ENCODE measurements at regions not wholly inside any gene's neighbourhood (a gene's known extent, or its start where the extent isn't known, plus 50 kb on each side); places are given as distances from the start of the nearest gene placed in this dataset.
"Not testable (repeated sequence)": the region's sequence is repeated elsewhere in the genome, so short reads cannot be mapped to it uniquely, and the experiment has no call there.

DNA sequence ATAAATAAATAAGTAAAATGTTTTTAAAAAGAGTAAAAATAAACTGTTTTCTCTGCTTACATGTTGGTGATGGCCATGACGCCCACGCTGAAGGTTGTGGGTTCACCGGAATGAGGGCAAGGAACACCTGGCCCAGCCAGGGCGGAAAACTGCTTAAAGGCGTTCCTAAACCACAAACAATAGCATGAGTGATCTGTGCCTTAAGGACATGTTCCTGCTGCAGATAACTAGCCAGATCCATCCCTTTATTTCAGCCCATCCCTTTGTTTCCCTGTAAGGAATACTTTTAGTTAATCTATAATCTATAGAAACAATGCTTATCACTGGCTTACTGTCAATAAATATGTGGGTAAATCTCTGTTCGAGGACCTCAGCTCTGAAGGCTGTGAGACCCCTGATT lies 63.3 kb upstream of the CEP78 start:
- DNase-seq (ENCODE audit: low read depth in 4 of 4, low spot score in 3 of 4), result not testable (repeated sequence)

DNA sequence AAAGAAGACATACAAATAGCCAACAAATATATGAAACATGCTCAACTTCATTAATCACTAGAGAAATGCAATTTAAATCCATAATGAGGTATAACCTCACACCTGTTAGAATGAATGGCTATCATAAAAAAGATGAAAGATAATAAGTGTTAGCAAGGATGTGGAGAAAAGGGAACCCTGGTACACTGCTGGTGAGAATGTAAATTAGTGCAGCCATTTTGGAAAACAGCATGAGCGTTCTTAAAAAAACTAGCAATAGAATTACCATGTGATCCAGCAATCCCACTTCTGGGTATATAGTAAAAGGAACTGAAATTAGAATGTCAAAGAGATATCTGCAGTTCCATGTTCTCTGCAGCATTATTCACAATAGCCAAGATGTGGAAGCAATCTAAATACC lies 64.2 kb upstream of the CEP78 start:
- no peak for DNase-seq (ENCODE audit: low read depth in 4 of 4, low spot score in 3 of 4)

GRCh38 chr9:78169125-78169524 lies 66.8 kb upstream of the CEP78 start:
- no peak for DNase-seq (ENCODE audit: low read depth in 4 of 4, low spot score in 3 of 4)

DNA sequence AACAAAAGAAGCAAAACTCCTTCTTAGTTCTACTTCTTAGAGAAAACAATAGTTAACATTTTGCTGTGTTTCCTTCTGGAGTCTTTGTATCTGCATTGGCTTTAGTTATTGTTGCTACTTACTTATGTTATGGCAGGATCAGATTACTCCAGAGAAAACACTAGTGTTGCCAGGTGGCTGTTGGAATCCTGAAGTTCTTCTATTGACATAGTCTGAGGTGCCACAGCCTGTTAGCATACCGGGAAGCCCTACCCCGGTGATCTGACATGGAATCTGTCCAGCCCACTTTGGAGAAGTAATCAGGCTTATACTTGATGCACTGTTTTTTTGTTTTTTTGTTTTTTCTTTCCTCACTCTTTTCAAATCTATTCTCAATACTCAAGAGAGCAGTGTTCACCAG lies 68.5 kb upstream of the CEP78 start:
- DNase-seq (ENCODE audit: low read depth in 4 of 4, low spot score in 3 of 4), result peak in 2 of 4 donors; percentile 10 to 25

DNA sequence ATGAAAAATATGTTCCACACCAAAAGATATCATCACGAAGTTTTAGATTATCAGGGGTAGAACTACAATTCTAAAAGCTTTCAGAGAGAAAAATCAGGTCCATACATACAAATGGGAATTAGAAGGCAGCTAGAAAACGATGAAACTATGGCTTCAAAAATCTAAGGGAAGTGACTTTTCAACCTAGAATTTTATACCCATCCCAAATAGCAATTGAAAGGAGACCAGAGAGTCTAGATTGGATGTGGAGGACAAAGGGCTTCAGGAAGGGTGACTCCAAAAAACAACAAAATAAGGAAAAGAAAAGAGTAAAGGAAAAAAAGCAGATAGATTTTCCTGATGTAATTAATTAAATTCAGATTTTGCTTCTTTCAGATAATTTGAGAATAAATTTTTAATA lies 72.0 kb upstream of the CEP78 start:
- DNase-seq (ENCODE audit: low read depth in 4 of 4, low spot score in 3 of 4), result no peak

DNA sequence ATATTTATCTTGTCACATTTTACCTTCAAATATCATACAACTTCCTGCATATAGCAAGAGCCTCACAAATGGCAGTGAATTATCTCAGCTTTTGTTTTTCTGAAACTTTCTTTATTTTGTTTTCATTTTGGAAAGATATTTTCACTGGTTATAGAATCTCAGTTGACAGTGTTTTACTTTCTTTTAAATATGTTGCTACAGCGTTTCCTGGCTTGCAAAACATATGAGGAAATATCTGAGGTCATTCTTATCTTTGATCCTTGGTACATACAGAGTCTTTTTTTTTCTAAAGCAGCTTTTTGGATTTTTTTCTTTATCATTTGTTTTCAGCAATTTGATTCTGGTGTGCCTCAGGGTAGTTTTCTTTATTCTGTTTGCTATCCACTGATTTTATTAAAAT lies 77.6 kb upstream of the CEP78 start:
- no peak for DNase-seq (ENCODE audit: low read depth in 4 of 4, low spot score in 3 of 4)

DNA sequence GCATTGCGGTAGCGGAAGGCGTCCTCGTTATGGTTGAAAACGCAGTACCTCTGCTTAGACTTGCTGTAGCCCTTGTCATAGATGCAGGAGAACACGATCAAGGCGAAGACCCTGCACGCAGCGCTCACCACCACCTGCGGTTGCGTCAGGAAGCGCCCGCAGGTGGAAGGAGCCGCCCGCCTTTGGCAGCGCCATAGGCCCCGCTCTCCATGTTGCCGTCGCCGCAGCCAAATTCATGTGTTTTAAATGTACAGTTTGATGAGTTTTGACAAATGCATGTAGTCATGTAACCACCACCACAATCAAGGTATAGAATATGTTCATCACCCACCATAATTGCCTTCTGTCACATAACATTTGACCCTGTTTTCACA lies 84.9 kb upstream of the CEP78 start:
- no peak for DNase-seq (ENCODE audit: low read depth in 4 of 4, low spot score in 3 of 4)

GRCh38 chr9:78150312-78150982 lies 85.4 kb upstream of the CEP78 start:
- no peak for DNase-seq (ENCODE audit: low read depth in 4 of 4, low spot score in 3 of 4)

- no peak for DNase-seq (ENCODE audit: low read depth in 4 of 4, low spot score in 3 of 4)
These were observed 86.1 kb upstream of the CEP78 start for GRCh38 chr9:78149702-78150291.

- no peak for DNase-seq (ENCODE audit: low read depth in 4 of 4, low spot score in 3 of 4)
These were observed 89.6 kb upstream of the CEP78 start for GRCh38 chr9:78146241-78146640.

GRCh38 chr9:78144663-78145377 lies 91.1 kb upstream of the CEP78 start:
- no peak for DNase-seq (ENCODE audit: low read depth in 4 of 4, low spot score in 3 of 4)

- no peak for DNase-seq (ENCODE audit: low read depth in 4 of 4, low spot score in 3 of 4)
These were observed 91.9 kb upstream of the CEP78 start for GRCh38 chr9:78144008-78144381.

DNA sequence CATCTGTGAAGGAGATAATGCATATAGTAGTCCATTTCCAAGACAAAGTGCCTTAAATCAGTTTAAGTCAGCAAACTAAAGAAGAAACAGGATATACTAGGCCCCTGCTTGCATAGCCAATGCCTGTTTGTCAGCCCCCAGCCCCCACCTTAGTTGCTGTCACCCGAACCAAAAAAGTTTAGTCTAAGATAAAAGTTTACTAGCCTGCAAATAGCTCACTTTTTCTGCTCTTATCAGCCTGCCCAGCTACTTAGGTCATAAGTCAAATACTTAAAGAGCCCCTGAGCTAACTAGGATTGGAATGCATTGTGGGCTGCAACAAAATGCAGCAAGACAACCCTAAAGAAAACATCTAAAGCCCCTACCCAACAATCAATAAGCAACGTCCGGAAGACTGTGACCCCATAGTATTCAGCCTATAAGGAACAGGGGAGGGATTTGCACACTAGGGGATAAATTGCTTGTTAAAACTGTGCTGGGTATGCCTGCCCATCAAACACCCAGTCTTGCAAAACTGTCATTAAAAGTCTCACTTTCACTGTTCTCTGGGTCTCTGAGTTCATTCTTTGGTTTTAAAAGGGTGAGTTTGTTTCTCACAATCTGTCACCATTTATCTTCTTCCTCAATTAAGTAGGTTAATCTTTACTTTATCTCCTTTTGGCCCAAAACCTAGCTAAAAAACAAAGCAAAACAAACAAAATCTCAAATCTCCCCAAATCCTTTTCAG lies 92.4 kb upstream of the CEP78 start:
- no peak for DNase-seq (ENCODE audit: low read depth in 4 of 4, low spot score in 3 of 4)

DNA sequence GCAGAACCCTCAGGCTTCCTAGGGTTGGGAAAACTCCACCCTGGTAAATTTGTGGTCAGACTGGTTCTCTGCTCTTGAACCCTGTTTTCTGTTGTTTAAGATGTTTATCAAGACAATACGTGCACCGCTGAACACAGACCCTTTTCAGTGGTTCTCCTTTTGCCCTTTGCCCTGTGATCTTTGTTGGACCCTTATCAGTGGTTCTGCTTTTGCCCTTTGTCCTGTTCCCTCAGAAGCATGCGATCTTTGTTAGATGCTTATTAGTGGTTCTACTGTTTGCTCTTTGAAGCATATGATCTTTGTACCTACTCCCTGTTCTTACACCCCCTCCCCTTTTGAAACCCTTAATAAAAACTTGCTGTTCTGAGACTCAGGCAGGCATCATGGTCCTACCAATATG lies 93.6 kb upstream of the CEP78 start:
- not testable (repeated sequence) for DNase-seq (ENCODE audit: low read depth in 4 of 4, low spot score in 3 of 4)

GRCh38 chr9:78133751-78134150 lies 102.1 kb upstream of the CEP78 start:
- no peak for DNase-seq (ENCODE audit: low read depth in 4 of 4, low spot score in 3 of 4)

- no peak for DNase-seq (ENCODE audit: low read depth in 4 of 4, low spot score in 3 of 4)
These were observed 101.1 kb upstream of the GNAQ start for GRCh38 chr9:78132701-78133058.

- DNase-seq (ENCODE audit: low read depth in 4 of 4, low spot score in 3 of 4), result no peak
These were observed 100.5 kb upstream of the GNAQ start for GRCh38 chr9:78131969-78132700.

DNA sequence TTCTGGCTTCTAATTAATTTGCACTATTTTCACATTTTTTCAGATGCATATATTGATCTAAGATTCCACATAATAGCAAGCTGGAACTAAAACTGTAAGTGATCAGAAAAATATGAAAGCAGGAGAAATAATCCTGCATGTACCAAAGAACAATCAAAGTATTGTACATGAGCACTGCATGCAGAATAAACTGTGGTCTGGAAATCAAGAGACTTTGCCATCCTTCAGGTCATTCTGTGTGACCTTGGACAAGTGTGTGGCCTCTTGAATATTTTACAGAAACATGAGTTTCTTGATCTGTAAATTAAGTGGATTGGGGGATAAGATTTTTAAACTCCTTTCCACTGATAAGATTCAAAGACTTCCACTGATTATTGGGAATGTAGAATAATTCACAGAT lies 99.2 kb upstream of the GNAQ start:
- no peak for DNase-seq (ENCODE audit: low read depth in 4 of 4, low spot score in 3 of 4)

GRCh38 chr9:78130004-78130403 lies 98.4 kb upstream of the GNAQ start:
- no peak for DNase-seq (ENCODE audit: low read depth in 4 of 4, low spot score in 3 of 4)

DNA sequence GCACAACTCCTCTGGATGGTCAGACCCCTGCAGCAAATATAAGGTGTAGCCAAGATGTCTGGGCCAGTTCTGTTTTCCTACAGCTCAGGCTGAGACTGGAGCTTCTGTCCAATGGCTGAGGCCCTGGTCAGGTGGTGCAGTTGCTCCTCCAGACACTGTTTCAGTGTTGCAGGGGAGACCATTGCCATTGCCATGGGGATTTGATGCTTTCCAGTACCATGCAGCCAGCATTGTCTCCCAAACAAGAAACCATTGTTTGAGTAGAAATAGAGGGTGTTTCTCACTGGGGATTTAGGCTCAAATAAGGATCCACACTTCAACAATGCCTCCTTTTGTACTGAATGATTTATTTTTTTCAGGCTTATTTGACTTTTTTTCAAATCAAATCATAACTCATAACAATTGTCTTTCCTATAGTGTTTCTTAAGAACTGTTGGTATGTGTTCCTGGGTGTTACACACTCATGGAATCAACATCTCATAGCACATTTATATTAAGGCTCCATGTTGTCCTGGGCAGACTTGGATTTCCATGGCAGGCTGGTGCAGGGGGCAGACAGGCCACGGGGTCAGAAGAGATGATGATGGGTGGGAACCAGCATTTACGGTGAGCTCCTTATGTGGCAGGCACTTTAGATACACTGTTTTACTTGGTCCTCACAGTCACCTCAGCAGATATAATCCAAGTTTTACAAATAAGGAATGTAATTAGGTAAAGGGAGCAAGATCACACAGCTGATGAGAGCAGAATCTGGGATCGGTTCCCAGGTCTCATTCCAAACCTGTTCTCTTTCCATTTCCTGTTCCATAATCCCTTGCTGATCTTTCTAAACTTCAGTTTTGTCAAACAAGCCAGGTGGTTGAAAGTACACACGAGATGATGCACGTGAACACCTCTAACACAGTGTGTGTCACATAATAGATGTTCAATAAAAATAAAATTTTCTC lies 95.9 kb upstream of the GNAQ start:
- no peak for DNase-seq (ENCODE audit: low read depth in 4 of 4, low spot score in 3 of 4)

All from left renal pelvis (tissue), 4 donors.